Gastroesophageal sphincter (tissue), 4 donors: ENCODE measurements at regions not wholly inside any gene's neighbourhood (a gene's known extent, or its start where the extent isn't known, plus 50 kb on each side); places are given as distances from the start of the nearest gene placed in this dataset.

ENCODE experiments used
- ATAC-seq: fragments of 150-250 bp; one replicate; pipeline ENCODE4 v1.9.1; 2016; ENCODE audit warnings: mild to moderate bottlenecking, moderate library complexity
- H3K27ac ChIP-seq, 4 donors: fragments of 200-600 bp; sonication (generic) in 3 of 4; 1 replicate in 3 of 4; 2 replicates in 1 of 4; pipeline ENCODE4 v1.5.1; 2016 to 2019
- H3K27me3 ChIP-seq: fragments of 200-600 bp; sonication (generic); one replicate; pipeline ENCODE4 v1.5.1; 2019
- H3K36me3 ChIP-seq, 2 donors: fragments of 200-600 bp; sonication (generic); one replicate each; pipeline ENCODE4 v1.5.1; 2019; ENCODE audit warnings: control low read depth in 1 of 2
- H3K4me1 ChIP-seq, 3 donors: fragments of 200-600 bp; sonication (generic); 1 replicate in 2 of 3; 2 replicates in 1 of 3; pipeline ENCODE4 v1.5.1; 2016 to 2019; ENCODE audit warnings: control low read depth in 2 of 3
- H3K4me3 ChIP-seq, 2 donors: fragments of 200-600 bp; sonication (generic); one replicate each; pipeline ENCODE4 v1.5.1; 2019; ENCODE audit warnings: mild to moderate bottlenecking in 1 of 2, moderate library complexity in 1 of 2
- H3K9me3 ChIP-seq, 3 donors: fragments of 200-600 bp; sonication (generic); one replicate each; pipeline ENCODE4 v1.5.1; 2017 to 2019; ENCODE audit warnings: control low read depth in 2 of 3
- CTCF ChIP-seq, 4 experiments: fragments of 200-600 bp in 2 of 4; fragments of 450-650 bp in 2 of 4; sonication (generic) in 1 of 4; IDR thresholded peaks; one replicate each; pipeline ENCODE4 v1.5.1; 2017 to 2019; ENCODE audit warnings: antibody characterized with exemption in 4 of 4, mild to moderate bottlenecking in 2 of 4, moderate library complexity in 2 of 4
- EP300 ChIP-seq: sonication (generic); formaldehyde crosslinking; IDR thresholded peaks from one replicate; pipeline ENCODE4 v1.6.1; 2017; ENCODE audit warnings: antibody characterized with exemption, mild to moderate bottlenecking
- POLR2A ChIP-seq, 2 donors: fragments of 450-650 bp; IDR thresholded peaks; one replicate each; pipeline ENCODE4 v1.6.1; 2017; ENCODE audit warnings: antibody characterized with exemption in 2 of 2, mild to moderate bottlenecking in 2 of 2, moderate library complexity in 1 of 2
- POLR2AphosphoS5 ChIP-seq: sonication (generic); formaldehyde crosslinking; IDR thresholded peaks from one replicate; pipeline ENCODE4 v1.6.1; 2017; ENCODE audit warnings: antibody characterized with exemption
- WGBS, 2 donors: methylation state at CpG; one replicate each; pipeline ENCODE4 v1.1.5; 2018; ENCODE audit warnings: low coverage in 1 of 2; 5-methylcytosine and 5-hydroxymethylcytosine counted together

GRCh38 chr22:48980409-48980808 lies 847.3 kb downstream of the BRD1 start:
- peaks cover 87% of the 10 kb centered on the region for H3K27me3 ChIP-seq
- TF ChIP-seq EP300 (no peak), POLR2A (IDR thresholded peaks at IDR 0.05) (no peak), CTCF (IDR thresholded peaks at IDR 0.05) (no peak), POLR2AphosphoS5 (no peak)
- H3K9me3 ChIP-seq = peaks cover 0 to 7% (median 0%) of the 10 kb centered on the region in 3 donors
- H3K4me1 ChIP-seq = no peaks in the 10 kb centered on the region
- WGBS, 2 donors = 77 to 80% methylated on average over 2 to 10 of the region's 14 CpGs
- H3K27ac ChIP-seq = no peak overlapping the region
- no peak for ATAC-seq
- H3K4me3 ChIP-seq = no peak overlapping the region
- no peaks in the 10 kb centered on the region for H3K36me3 ChIP-seq

- peaks cover 90% of the 10 kb centered on the region for H3K27me3 ChIP-seq
- H3K9me3 ChIP-seq = peaks cover 0 to 7% (median 0%) of the 10 kb centered on the region in 3 donors
- no peaks in the 10 kb centered on the region for H3K4me1 ChIP-seq
- no peak for TF ChIP-seq CTCF (IDR thresholded peaks at IDR 0.05)
- no peak for TF ChIP-seq EP300
- no peak for TF ChIP-seq POLR2A (IDR thresholded peaks at IDR 0.05)
- TF ChIP-seq POLR2AphosphoS5 = no peak
- 48 to 50% methylated on average over 1 to 3 of the region's 4 CpGs for WGBS, 2 donors
- no peak overlapping the region for H3K27ac ChIP-seq
- no peak overlapping the region for H3K4me3 ChIP-seq
- ATAC-seq = no peak
- H3K36me3 ChIP-seq = no peaks in the 10 kb centered on the region
These were observed 848.2 kb downstream of the BRD1 start for GRCh38 chr22:48979482-48979881.

GRCh38 chr22:48976556-48977535 lies 850.8 kb downstream of the BRD1 start:
- TF ChIP-seq POLR2AphosphoS5 (no peak), EP300 (no peak), POLR2A (IDR thresholded peaks at IDR 0.05) (no peak), CTCF (IDR thresholded peaks at IDR 0.05) (no peak)
- Histone ChIP-seq H3K27me3 (peaks cover 80% of the 10 kb centered on the region), H3K4me3 (no peak overlapping the region), H3K4me1 (no peaks in the 10 kb centered on the region), H3K27ac (no peak overlapping the region), H3K36me3 (no peaks in the 10 kb centered on the region), H3K9me3 (peaks cover 0 to 7% (median 0%) of the 10 kb centered on the region in 3 donors)
- ATAC-seq = no peak
- WGBS, 2 donors = 75 to 83% methylated on average over 6 to 10 of the region's 20 CpGs

GRCh38 chr22:48975886-48976285 lies 851.8 kb downstream of the BRD1 start:
- TF ChIP-seq POLR2AphosphoS5 (no peak), EP300 (no peak), POLR2A (IDR thresholded peaks at IDR 0.05) (no peak), CTCF (IDR thresholded peaks at IDR 0.05) (no peak)
- Histone ChIP-seq H3K27me3 (peaks cover 71% of the 10 kb centered on the region), H3K36me3 (no peaks in the 10 kb centered on the region), H3K27ac (no peak overlapping the region), H3K4me1 (no peaks in the 10 kb centered on the region), H3K4me3 (no peak overlapping the region), H3K9me3 (peaks cover 0 to 7% (median 0%) of the 10 kb centered on the region in 3 donors)
- WGBS, 2 donors = 28 to 36% methylated on average over 3 of the region's 3 CpGs
- ATAC-seq = no peak

- Histone ChIP-seq H3K9me3 (peaks cover 0 to 7% (median 0%) of the 10 kb centered on the region in 3 donors), H3K4me3 (no peak overlapping the region), H3K4me1 (no peaks in the 10 kb centered on the region), H3K27ac (no peak overlapping the region), H3K27me3 (peaks cover 65% of the 10 kb centered on the region), H3K36me3 (no peaks in the 10 kb centered on the region)
- no peak for ATAC-seq
- WGBS, 2 donors = 71 to 80% methylated on average over 3 to 9 of the region's 13 CpGs
- TF ChIP-seq CTCF (IDR thresholded peaks at IDR 0.05) (no peak), POLR2AphosphoS5 (no peak), EP300 (no peak), POLR2A (IDR thresholded peaks at IDR 0.05) (no peak)
These were observed 852.3 kb downstream of the BRD1 start for GRCh38 chr22:48975316-48975741.
